GM21360 (cell line): ENCODE measurements at regions not wholly inside any gene's neighbourhood (a gene's known extent, or its start where the extent isn't known, plus 50 kb on each side); places are given as distances from the start of the nearest gene placed in this dataset.

Experiments
- ATAC-seq: cut with Tn5 transposase; IDR thresholded peaks from one replicate; pipeline ENCODE4 v1.9.1; 2021; ENCODE audit warnings: mild to moderate bottlenecking, moderate library complexity; ENCODE audit not compliant: unreplicated experiment

- no peak for ATAC-seq
Observed at GRCh38 chr2:35378791-35379190, 976.8 kb upstream of the CRIM1 start.

- no peak for ATAC-seq
Observed at GRCh38 chr2:35374845-35375244, 980.7 kb upstream of the CRIM1 start.

GRCh38 chr2:35365859-35366258, 989.7 kb upstream of the CRIM1 start:
- no peak for ATAC-seq

DNA sequence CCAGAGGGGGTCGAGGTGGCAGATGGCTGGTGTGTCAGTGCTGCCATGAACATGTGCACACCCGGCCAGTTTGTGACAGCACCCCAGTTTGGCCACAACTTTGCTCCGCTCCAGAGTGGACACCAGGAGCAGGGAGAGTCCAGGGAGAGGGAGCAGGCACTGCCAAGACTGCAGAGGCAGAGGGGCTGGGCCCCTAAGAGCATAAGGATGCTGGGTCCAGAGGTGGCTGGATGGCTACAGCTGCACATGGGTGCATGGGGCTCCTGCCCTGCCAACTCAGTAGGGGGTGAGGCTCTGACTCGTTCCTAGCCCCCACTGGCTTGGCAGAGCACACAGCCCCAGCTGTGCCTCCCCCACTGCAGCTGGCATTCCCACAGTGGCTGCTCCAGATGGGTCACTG, 999.2 kb upstream of the CRIM1 start:
- no peak for ATAC-seq

DNA sequence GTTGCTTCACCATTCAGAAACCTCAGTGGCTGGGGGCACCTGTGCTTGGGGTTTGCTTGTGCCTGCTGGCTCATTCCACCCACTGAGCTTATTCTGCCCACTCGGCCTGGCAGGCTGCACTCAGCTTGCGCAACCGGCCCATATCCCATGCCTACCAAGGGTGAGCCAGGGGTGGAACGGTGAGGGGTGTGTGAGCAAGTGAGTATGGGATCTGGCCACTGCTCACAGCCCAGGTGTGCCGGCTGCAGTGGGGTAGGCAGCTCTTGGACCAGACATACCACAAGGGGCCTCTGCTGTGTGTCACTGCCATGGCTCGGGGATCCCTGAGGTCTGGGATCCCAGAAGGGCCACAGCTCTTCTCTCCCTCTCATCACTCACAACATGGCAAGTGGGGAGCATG, 1000.5 kb upstream of the CRIM1 start:
- ATAC-seq, result no peak

GRCh38 chr2:35347561-35347960, 1008.0 kb upstream of the CRIM1 start:
- no peak for ATAC-seq

DNA sequence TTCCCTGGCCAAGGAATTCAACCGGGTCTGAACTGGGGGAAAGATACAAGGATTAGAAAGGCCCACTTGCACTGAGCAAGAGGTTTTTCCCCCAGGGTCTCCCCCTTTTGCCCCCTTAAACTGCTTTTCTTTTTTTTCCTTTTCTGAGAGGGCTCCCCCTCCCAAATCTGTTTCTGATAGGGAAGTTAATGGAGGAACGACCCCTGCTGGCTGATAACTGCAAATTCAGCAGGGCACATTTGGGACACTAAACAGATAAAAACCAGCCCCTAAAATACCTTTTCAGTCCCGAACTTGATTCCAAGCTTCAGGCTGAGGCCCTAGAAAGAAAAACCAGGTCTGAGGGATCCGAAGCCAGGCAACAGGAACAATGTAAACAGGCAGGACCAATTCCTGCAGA, 1012.4 kb upstream of the CRIM1 start:
- ATAC-seq, result no peak

- ATAC-seq, result no peak
Observed at GRCh38 chr2:35339211-35339610, 1016.4 kb upstream of the CRIM1 start.

- no peak for ATAC-seq
Observed at GRCh38 chr2:35337922-35338321, 1017.7 kb upstream of the CRIM1 start.

- no peak for ATAC-seq
Observed at GRCh38 chr2:35314049-35314448, 1041.5 kb upstream of the CRIM1 start.

DNA sequence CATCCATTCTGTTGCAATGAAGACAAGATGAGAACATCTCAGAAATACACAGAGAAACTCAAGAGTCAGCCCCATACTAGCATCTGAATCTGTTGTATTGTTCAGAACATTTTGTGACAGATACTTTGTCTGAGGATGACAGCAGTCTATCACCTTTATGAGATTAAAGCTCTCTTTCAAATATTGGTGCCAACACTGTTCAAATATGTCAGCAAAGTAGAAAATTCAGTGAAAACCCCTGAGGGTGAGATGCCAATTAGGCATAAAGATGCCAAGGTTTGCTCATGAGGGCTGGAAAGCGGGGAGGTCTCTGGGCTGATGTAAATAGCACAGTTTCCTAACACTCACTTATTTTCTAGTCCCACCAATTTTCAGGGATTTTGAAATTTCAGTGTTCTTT, 1054.2 kb upstream of the CRIM1 start:
- ATAC-seq, result no peak

DNA sequence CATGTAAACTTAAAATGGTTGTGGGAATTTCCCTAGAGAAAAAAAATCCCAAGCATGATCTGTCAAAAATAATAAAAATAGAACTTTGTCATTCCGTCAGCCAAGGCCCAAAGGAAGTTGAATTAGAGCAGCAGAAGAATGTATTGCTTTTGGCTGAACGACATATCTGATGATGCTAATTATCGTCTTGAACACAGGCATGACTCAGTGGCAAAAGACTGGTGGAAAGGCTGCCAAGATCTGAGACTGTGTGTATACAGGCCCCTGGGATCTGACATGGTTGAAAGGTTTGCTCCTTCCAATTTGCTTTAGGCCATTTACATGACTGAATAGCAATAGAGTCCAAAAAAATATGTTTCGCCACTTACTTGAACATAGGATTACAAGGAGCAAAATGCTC, 1057.1 kb upstream of the CRIM1 start:
- no peak for ATAC-seq

DNA sequence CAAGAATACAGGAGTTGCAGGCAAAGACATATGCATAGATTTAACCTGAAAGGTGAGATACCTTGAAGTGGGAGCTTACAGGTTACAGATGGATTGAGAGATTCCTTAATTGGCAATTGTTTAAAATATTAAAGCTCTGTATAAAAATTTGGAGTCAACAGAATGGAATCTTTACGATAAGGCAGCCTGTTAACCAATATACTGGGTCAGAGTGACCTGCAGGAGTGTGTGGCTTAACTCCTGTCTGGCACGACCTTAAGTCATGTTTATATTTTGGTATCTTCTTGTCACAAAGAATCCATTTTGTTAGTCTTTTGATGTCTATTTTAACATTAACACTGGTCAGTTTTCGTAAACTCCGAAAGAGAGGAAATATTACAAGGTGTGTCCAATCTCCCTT, 1058.2 kb upstream of the CRIM1 start:
- ATAC-seq, result no peak

GRCh38 chr2:35294636-35295263, 1060.8 kb upstream of the CRIM1 start:
- ATAC-seq, result no peak

DNA sequence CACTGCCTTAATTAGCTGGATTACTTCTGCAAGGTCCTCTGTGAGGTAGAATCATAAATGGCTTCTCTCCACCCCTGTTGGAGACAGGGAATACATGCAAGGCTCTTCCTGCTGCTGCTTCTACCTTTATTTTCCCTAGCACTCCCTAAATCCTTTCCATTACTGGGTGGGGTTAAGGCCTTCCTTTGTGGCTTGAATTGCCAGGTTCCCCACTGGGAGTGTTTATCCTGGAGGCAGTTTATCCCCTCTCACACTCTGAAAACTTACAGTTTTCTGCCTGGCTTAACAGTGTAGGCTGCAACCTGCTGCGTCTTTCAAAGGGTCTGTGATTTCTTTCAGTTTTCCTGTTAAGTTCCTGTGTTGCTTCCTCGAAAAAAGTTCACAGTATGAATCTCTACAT, 1062.3 kb upstream of the CRIM1 start:
- no peak for ATAC-seq

DNA sequence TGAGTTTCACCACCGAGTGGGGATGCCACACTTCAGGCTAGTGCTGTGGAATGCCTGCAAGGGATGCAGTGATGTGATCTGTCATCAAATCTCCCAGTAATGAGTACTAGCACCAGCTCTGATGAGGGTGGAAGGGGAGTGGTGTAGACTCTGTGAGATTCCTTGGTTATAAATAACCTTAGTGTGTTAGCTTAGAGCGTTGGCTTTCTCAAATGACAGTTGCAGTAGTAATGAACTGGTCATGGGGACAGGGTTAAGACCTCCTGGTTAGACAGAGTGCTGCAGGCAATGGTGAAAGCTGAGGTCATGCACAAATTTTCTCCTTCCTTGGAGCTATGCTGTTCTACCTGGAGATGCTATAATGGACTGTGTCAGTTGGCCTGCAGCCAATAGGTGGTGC, 1063.4 kb upstream of the CRIM1 start:
- no peak for ATAC-seq

GRCh38 chr2:35281702-35282101, 1073.9 kb upstream of the CRIM1 start:
- ATAC-seq, result no peak

DNA sequence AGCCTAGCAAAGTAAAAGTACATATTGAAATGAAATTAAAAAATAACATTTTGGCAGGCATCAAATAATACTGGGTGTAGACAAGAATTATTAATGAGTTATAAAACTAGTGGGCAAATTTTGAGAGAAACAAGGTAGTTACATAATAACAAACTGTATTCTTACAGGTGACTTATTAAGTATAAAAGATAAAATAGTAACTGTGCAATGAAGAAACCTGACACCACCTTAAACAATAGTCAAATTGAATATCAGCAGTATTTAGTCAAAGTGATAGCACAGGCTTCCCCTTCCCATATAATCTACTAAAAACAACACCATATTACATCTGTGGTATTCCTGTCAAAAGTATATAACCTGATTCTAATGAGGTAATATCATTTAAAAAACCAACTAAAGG, 1099.8 kb upstream of the CRIM1 start:
- no peak for ATAC-seq

GRCh38 chr2:35251156-35251555, 1104.4 kb upstream of the CRIM1 start:
- no peak for ATAC-seq

GRCh38 chr2:35246702-35247101, 1108.9 kb upstream of the CRIM1 start:
- no peak for ATAC-seq

DNA sequence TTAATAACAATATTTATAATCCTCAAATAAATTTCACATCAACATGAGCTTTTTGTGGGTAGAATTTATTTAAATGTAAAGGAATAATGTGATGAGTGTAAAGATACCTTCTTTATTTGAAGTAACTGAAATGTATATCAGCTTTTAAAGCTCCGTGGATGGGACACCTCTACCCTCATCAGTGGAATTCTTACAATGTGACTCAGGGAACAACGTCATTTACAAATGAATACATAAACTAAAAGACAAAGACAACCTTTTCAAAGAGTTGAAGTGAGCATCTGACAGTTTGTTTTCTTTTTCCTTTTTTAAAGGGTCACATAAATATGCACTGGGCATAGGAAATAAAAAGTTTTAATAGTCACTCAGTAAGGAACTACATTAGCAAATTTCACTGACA, 1127.0 kb upstream of the CRIM1 start:
- no peak for ATAC-seq

DNA sequence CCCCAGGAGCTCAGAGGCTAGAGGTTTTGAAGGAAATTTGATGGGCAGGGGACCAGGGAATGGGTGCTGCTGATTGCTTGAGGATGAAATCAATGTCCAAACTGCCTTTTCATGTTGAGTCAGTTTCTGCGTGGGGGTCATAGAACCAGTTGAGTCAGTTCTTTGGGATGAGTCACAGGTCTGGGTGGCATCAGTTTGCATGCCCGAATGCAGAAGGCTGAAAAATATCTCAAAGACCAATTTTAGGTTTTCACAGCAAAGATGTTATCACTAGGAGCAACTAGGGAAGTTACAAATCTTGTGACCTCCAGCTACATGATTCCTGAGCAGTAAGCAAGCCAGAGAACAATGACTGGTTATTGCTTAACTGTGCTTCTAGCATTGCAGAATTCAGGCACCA, 1135.1 kb upstream of the CRIM1 start:
- ATAC-seq, result no peak

DNA sequence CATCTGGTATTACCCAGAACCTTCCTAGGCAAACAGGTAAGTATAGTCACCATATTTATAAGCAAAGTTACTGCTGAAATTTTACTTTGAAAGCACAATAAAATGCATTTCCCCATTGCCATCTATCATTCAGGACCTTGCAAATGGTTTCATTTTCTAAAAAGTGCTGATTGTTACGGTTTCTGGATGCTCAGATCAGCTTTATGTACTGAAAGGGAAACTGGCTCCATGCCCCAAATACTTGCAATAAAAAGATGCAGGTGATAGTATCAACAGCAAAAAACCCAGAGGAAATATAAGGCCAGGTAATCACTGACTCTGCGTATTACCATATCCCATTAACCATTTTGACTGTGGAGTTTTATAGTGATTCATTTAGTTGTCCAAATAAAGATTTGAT, 1150.7 kb upstream of the CRIM1 start:
- no peak for ATAC-seq

- no peak for ATAC-seq
Observed at GRCh38 chr2:35204323-35204722, 1151.3 kb upstream of the CRIM1 start.
